ENCODE measurements at regions not wholly inside any gene's neighbourhood (a gene's known extent, or its start where the extent isn't known, plus 50 kb on each side); places are given as distances from the start of the nearest gene placed in this dataset.

- TF ChIP-seq CTCF (IDR thresholded peaks at IDR 0.05) (no peak), POLR2AphosphoS5 (IDR thresholded peaks at IDR 0.05) (no peak)
Measured at GRCh38 chr5:96123418-96123817, 161.8 kb upstream of the ELL2 start.

Measured in gastroesophageal sphincter (tissue), 3 donors.